KMS-11 (cell line): ENCODE measurements at regions not wholly inside any gene's neighbourhood (a gene's known extent, or its start where the extent isn't known, plus 50 kb on each side); places are given as distances from the start of the nearest gene placed in this dataset.

Source experiments
- H2AFZ ChIP-seq: fragments of 200-600 bp; sonication (generic); 2 replicates; pipeline ENCODE4 v1.6.1; 2016; ENCODE audit warnings: antibody characterized with exemption, mixed run types, low read depth
- H3K27ac ChIP-seq: fragments of 200-600 bp; sonication (generic); 2 replicates; pipeline ENCODE4 v1.6.1; 2016; ENCODE audit warnings: mild to moderate bottlenecking, mixed run types
- H3K27me3 ChIP-seq: fragments of 200-600 bp; sonication (generic); 2 replicates; pipeline ENCODE4 v1.6.1; 2017; ENCODE audit warnings: mild to moderate bottlenecking, low read depth, mixed run types, moderate library complexity; ENCODE audit not compliant: insufficient read depth
- H3K36me3 ChIP-seq: fragments of 200-600 bp; sonication (generic); 2 replicates; pipeline ENCODE4 v1.6.1; 2017; ENCODE audit warnings: mild to moderate bottlenecking, mixed run types; ENCODE audit not compliant: insufficient read depth
- H3K4me1 ChIP-seq: fragments of 200-600 bp; sonication (generic); 2 replicates; pipeline ENCODE4 v1.6.1; 2016; ENCODE audit warnings: mild to moderate bottlenecking, low read depth, mixed run types; ENCODE audit not compliant: poor library complexity, severe bottlenecking
- H3K4me2 ChIP-seq: fragments of 200-600 bp; sonication (generic); 2 replicates; pipeline ENCODE4 v1.7.0; 2016; ENCODE audit warnings: mild to moderate bottlenecking, mixed run types
- H3K4me3 ChIP-seq: fragments of 200-600 bp; sonication (generic); IDR thresholded peaks from 2 replicates; pipeline ENCODE4 v1.6.1; 2017; ENCODE audit warnings: low read depth, low read length, mixed read lengths; ENCODE audit not compliant: insufficient read depth
- H3K79me2 ChIP-seq: fragments of 200-600 bp; sonication (generic); 2 replicates; pipeline ENCODE4 v1.6.1; 2016; ENCODE audit warnings: low read depth, mixed run types; ENCODE audit not compliant: insufficient read depth
- H3K9ac ChIP-seq: fragments of 200-600 bp; sonication (generic); 2 replicates; pipeline ENCODE4 v1.6.1; 2016; ENCODE audit warnings: mild to moderate bottlenecking, mixed run types
- H4K20me1 ChIP-seq: fragments of 200-600 bp; sonication (generic); 2 replicates; pipeline ENCODE4 v1.6.1; 2016; ENCODE audit warnings: mild to moderate bottlenecking, mixed run types; ENCODE audit not compliant: insufficient read depth
- TF ChIP-seq, protein P1 (sequence below): fragments of 200-600 bp; sonication (generic); conservative IDR thresholded peaks from 2 replicates; pipeline ENCODE4 v1.6.1; 2017; ENCODE audit warnings: low read depth, mild to moderate bottlenecking, antibody characterized with exemption, low read length, moderate library complexity, mixed read lengths

- H3K4me3 ChIP-seq, result no peak overlapping the region
- H3K9ac ChIP-seq, result no peak overlapping the region
- H3K27ac ChIP-seq, result no peak overlapping the region
- H4K20me1 ChIP-seq, result no peaks in the 10 kb centered on the region
- H3K4me2 ChIP-seq, result peak overlapping the region; percentile 40; the same call in 1 of the 2 replicates
- no peaks in the 10 kb centered on the region for H3K36me3 ChIP-seq
- no peaks in the 10 kb centered on the region for H3K79me2 ChIP-seq
- H3K27me3 ChIP-seq, result no peaks in the 10 kb centered on the region
- TF ChIP-seq, protein P1, sequence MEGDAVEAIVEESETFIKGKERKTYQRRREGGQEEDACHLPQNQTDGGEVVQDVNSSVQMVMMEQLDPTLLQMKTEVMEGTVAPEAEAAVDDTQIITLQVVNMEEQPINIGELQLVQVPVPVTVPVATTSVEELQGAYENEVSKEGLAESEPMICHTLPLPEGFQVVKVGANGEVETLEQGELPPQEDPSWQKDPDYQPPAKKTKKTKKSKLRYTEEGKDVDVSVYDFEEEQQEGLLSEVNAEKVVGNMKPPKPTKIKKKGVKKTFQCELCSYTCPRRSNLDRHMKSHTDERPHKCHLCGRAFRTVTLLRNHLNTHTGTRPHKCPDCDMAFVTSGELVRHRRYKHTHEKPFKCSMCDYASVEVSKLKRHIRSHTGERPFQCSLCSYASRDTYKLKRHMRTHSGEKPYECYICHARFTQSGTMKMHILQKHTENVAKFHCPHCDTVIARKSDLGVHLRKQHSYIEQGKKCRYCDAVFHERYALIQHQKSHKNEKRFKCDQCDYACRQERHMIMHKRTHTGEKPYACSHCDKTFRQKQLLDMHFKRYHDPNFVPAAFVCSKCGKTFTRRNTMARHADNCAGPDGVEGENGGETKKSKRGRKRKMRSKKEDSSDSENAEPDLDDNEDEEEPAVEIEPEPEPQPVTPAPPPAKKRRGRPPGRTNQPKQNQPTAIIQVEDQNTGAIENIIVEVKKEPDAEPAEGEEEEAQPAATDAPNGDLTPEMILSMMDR, result peak; percentile 96
- H2AFZ ChIP-seq, result peak overlapping the region; percentile 68
- peaks cover 47% of the 10 kb centered on the region for H3K4me1 ChIP-seq
Measured at GRCh38 chr14:98138666-98139065, 1133.3 kb downstream of the BCL11B start.

DNA sequence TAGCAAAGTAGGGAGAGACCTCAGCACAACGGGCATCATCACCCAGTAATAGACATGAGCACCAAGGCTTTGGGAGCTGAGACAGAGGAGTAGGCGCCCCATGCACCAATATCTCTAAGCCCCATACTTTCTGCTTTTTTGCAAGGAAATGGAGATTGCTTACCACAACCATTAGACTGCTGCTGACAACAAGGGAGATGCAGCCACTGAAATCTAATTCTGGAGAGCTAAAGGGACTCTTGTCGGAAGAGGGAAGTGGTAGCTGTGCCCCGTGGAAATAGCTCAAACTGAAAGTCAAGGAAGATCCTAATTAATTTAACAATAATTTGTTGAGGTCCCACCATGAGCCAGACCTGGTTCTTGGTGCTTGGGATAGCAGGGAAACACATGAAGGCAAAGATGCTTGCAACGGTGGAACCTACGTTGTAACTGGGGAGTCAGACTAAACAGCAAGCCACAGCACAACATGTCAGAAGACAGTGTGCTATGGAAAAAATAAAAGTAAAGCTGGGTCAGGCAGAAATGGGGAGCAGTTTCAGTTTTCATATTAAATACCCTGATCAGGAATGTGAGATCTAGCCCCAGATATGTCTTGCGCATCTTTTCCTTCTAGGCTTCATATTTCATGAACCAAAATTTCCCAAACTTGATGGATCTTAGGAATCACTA, 1131.0 kb downstream of the BCL11B start:
- Histone ChIP-seq H3K27ac (no peak overlapping the region), H3K4me3 (no peak overlapping the region), H3K27me3 (no peaks in the 10 kb centered on the region), H3K36me3 (no peaks in the 10 kb centered on the region), H3K79me2 (no peaks in the 10 kb centered on the region), H3K9ac (no peak overlapping the region), H3K4me2 (no peak overlapping the region), H3K4me1 (peaks cover 47% of the 10 kb centered on the region), H4K20me1 (no peaks in the 10 kb centered on the region), H2AFZ (no peak overlapping the region)
- TF ChIP-seq, protein P1, result no peak

DNA sequence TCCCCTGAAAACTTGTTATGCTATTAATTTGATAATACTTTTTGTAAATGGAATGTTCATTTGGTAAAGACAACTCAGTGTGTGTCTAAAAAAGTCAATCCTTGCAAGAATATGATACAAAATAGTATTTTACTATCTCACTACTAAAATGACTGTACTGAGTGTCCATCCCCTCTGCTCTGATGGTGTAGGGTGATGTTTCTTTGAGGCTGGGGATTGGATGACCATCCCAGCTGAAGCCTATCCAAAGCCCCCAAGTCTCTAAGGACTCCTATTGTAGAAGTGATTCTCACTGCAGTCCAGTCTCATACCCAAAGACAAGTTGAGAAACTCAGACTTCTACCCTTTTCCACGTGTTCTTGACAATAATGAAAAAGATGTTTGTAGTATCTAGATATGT, 1128.4 kb downstream of the BCL11B start:
- H3K36me3 ChIP-seq, result no peaks in the 10 kb centered on the region
- H4K20me1 ChIP-seq, result no peaks in the 10 kb centered on the region
- H3K79me2 ChIP-seq, result no peaks in the 10 kb centered on the region
- H3K4me1 ChIP-seq, result peaks cover 42% of the 10 kb centered on the region
- TF ChIP-seq, protein P1, result no peak
- H3K27me3 ChIP-seq, result no peaks in the 10 kb centered on the region
- H3K9ac ChIP-seq, result no peak overlapping the region
- no peak overlapping the region for H3K27ac ChIP-seq
- no peak overlapping the region for H3K4me3 ChIP-seq
- no peak overlapping the region for H2AFZ ChIP-seq
- H3K4me2 ChIP-seq, result no peak overlapping the region

DNA sequence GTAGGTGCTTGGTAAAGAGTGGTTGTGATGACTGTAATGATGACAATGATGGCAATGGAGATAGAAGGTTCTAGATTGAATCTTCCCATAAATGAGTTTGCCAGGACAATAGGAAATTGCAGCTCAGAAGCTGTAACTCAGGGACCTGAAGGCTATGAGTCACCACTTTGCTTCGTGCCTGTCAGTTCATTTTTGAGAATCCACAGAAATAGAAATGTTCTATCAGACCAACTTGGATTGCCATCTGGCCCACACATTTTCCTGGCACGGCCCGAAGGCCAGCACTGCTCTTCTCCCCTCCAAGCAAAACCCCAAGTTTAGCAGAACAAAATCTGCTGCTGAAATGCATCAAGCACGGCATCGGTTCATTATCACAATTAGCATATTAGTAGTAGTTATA, 1127.0 kb downstream of the BCL11B start:
- Histone ChIP-seq H3K27me3 (no peaks in the 10 kb centered on the region), H4K20me1 (no peaks in the 10 kb centered on the region), H2AFZ (no peak overlapping the region), H3K36me3 (no peaks in the 10 kb centered on the region), H3K27ac (no peak overlapping the region), H3K79me2 (no peaks in the 10 kb centered on the region), H3K4me1 (peaks cover 28% of the 10 kb centered on the region), H3K4me3 (no peak overlapping the region), H3K4me2 (no peak overlapping the region), H3K9ac (no peak overlapping the region)
- TF ChIP-seq, protein P1, result no peak
